ENCODE measurements at regions not wholly inside any gene's neighbourhood (a gene's known extent, or its start where the extent isn't known, plus 50 kb on each side); places are given as distances from the start of the nearest gene placed in this dataset.

GRCh38 chr12:77238335-77238734, 173.0 kb upstream of the E2F7 start:
- H3K4me3 ChIP-seq (replicated peaks; ENCODE audit: low read depth, low read length): no peak overlapping the region
- TF ChIP-seq CTCF (IDR thresholded peaks at IDR 0.05; ENCODE audit: insufficient read depth, low read length, poor library complexity, severe bottlenecking): no peak

GRCh38 chr12:77237896-77238295, 172.5 kb upstream of the E2F7 start:
- no peak overlapping the region for H3K4me3 ChIP-seq (replicated peaks; ENCODE audit: low read depth, low read length)
- no peaks in the 10 kb centered on the region; the same call in 1 of the 2 replicates for H3K27me3 ChIP-seq (replicated peaks; ENCODE audit: control insufficient read depth, insufficient read depth, low read length)
- TF ChIP-seq CTCF (IDR thresholded peaks at IDR 0.05; ENCODE audit: insufficient read depth, low read length, poor library complexity, severe bottlenecking): no peak
- no peaks in the 10 kb centered on the region for H3K36me3 ChIP-seq (ENCODE audit: control insufficient read depth, insufficient read depth, low read length)
- DNase-seq (ENCODE audit: extremely low read depth, insufficient read length): no peak

More at GRCh38 chr12:77238335-77238734, 173.0 kb upstream of the E2F7 start:
- H3K36me3 ChIP-seq (ENCODE audit: control insufficient read depth, insufficient read depth, low read length): no peaks in the 10 kb centered on the region
- DNase-seq (ENCODE audit: extremely low read depth, insufficient read length): no peak
- H3K27me3 ChIP-seq (replicated peaks; ENCODE audit: control insufficient read depth, insufficient read depth, low read length): no peaks in the 10 kb centered on the region; the same call in 1 of the 2 replicates

GRCh38 chr12:77236066-77236465, 170.7 kb upstream of the E2F7 start:
- Histone ChIP-seq H3K36me3 (ENCODE audit: control insufficient read depth, insufficient read depth, low read length) (no peaks in the 10 kb centered on the region), H3K27me3 (replicated peaks; ENCODE audit: control insufficient read depth, insufficient read depth, low read length) (no peaks in the 10 kb centered on the region; the same call in 1 of the 2 replicates), H3K4me3 (replicated peaks; ENCODE audit: low read depth, low read length) (no peak overlapping the region)
- DNase-seq (ENCODE audit: extremely low read depth, insufficient read length): no peak
- TF ChIP-seq CTCF (IDR thresholded peaks at IDR 0.05; ENCODE audit: insufficient read depth, low read length, poor library complexity, severe bottlenecking): no peak

- H3K36me3 ChIP-seq (ENCODE audit: control insufficient read depth, insufficient read depth, low read length): no peaks in the 10 kb centered on the region
- H3K27me3 ChIP-seq (replicated peaks; ENCODE audit: control insufficient read depth, insufficient read depth, low read length): no peaks in the 10 kb centered on the region; the same call in 1 of the 2 replicates
- DNase-seq (ENCODE audit: extremely low read depth, insufficient read length): no peak
- TF ChIP-seq CTCF (IDR thresholded peaks at IDR 0.05; ENCODE audit: insufficient read depth, low read length, poor library complexity, severe bottlenecking): no peak
- H3K4me3 ChIP-seq (replicated peaks; ENCODE audit: low read depth, low read length): no peak overlapping the region
Measured at GRCh38 chr12:77232045-77232444, 166.7 kb upstream of the E2F7 start.

- no peaks in the 10 kb centered on the region; the same call in 1 of the 2 replicates for H3K27me3 ChIP-seq (replicated peaks; ENCODE audit: control insufficient read depth, insufficient read depth, low read length)
- no peaks in the 10 kb centered on the region for H3K36me3 ChIP-seq (ENCODE audit: control insufficient read depth, insufficient read depth, low read length)
- no peak for DNase-seq (ENCODE audit: extremely low read depth, insufficient read length)
- TF ChIP-seq CTCF (IDR thresholded peaks at IDR 0.05; ENCODE audit: insufficient read depth, low read length, poor library complexity, severe bottlenecking): no peak
- no peak overlapping the region for H3K4me3 ChIP-seq (replicated peaks; ENCODE audit: low read depth, low read length)
Measured at GRCh38 chr12:77231501-77231918, 166.1 kb upstream of the E2F7 start.
